HepG2 (cell line): ENCODE measurements at regions not wholly inside any gene's neighbourhood (a gene's known extent, or its start where the extent isn't known, plus 50 kb on each side); places are given as distances from the start of the nearest gene placed in this dataset.

Experiments
- ATAC-seq: fragments of 200-7000 bp; cut with Tn5 transposase; 3 replicates; pipeline ENCODE4 v1.9.1; 2020; ENCODE audit warnings: mild to moderate bottlenecking, moderate library complexity
- BruUV-seq: library from RNA; stranded (reverse); fragments of 400-500 nt; replicated peaks from 2 replicates; lab custom pipeline; 2021; lab: Mats Ljungman, UMichigan
- CTCF ChIA-PET: fragments of 300-600 bp; formaldehyde crosslinking; extraction: SDS; loops from one replicate; lab custom pipeline; 2021; ENCODE audit warnings: low total read pairs, inconsistent platforms, low intra/inter-chr PET ratio; lab: Yijun Ruan, JAX
- POLR2A ChIA-PET: fragments of 350-600 bp; sonication (Branson Sonifier 250); formaldehyde crosslinking; loops from one replicate; lab custom pipeline; 2020; ENCODE audit warnings: antibody characterized with exemption, inconsistent platforms; lab: Yijun Ruan, JAX
- DNase-seq: peaks from one replicate; pipeline ENCODE4 v3.0.0-alpha.2; 2015; ENCODE audit warnings: low spot score
- FAIRE-seq: peaks from 3 replicates; lab custom pipeline; 2011; peaks lifted over from hg19 to GRCh38; lab: Jason Lieb, UNC
- H2AFZ ChIP-seq: one replicate; pipeline ENCODE4 v1.6.1; 2011; ENCODE audit warnings: low read length, inconsistent platforms
- H3K27ac ChIP-seq: fragments of 300-600 bp; 3 replicates; pipeline ENCODE4 v1.8.0; 2011; ENCODE audit warnings: mixed run types, mild to moderate bottlenecking, mixed read lengths, low read length, inconsistent platforms; ENCODE audit not compliant: insufficient read depth; ENCODE audit errors: extremely low read length
- H3K27me3 ChIP-seq, 2 experiments: fragments of 200-600 bp in 1 of 2; 2 replicates in 1 of 2; 3 replicates in 1 of 2; pipeline versions ENCODE4 v1.6.0 to v1.8.0; 2011; ENCODE audit warnings: low read length in 2 of 2, mild to moderate bottlenecking in 2 of 2, moderate library complexity in 2 of 2, inconsistent platforms in 1 of 2; ENCODE audit not compliant: insufficient read depth in 2 of 2, control insufficient read depth in 1 of 2
- H3K36me3 ChIP-seq, 2 experiments: fragments of 200-600 bp in 1 of 2; replicated peaks in 1 of 2; 2 replicates in 1 of 2; 3 replicates in 1 of 2; pipeline versions ENCODE4 v1.5.1 to v1.8.0; 2011; ENCODE audit warnings: low read length in 2 of 2, inconsistent platforms in 1 of 2; ENCODE audit not compliant: insufficient read depth in 2 of 2, control insufficient read depth in 1 of 2
- H3K4me1 ChIP-seq: 2 replicates; pipeline ENCODE4 v1.5.1; 2012; ENCODE audit warnings: low read length, inconsistent platforms; ENCODE audit not compliant: insufficient read depth
- H3K4me2 ChIP-seq: 2 replicates; pipeline ENCODE4 v1.6.0; 2011; ENCODE audit warnings: low read depth, low read length, inconsistent platforms
- H3K4me3 ChIP-seq, 3 experiments: fragments of 200-600 bp in 1 of 3; sonication (generic), shearing (Covaris generic) in 1 of 3; replicated peaks in 1 of 3; 2 replicates each; pipeline ENCODE4 v1.5.1; 2011 to 2016; ENCODE audit warnings: low read length in 3 of 3, inconsistent platforms in 2 of 3, low read depth in 2 of 3, mild to moderate bottlenecking in 2 of 3, control low read depth in 1 of 3, mixed read lengths in 1 of 3; ENCODE audit not compliant: insufficient read depth in 1 of 3
- H3K79me2 ChIP-seq: one replicate; pipeline ENCODE4 v1.6.1; 2011; ENCODE audit warnings: low read length, inconsistent platforms; ENCODE audit not compliant: insufficient read depth
- H3K9ac ChIP-seq: 2 replicates; pipeline ENCODE4 v1.6.0; 2011; ENCODE audit warnings: mild to moderate bottlenecking, low read depth, low read length, inconsistent platforms; ENCODE audit not compliant: insufficient read depth
- H3K9me3 ChIP-seq: 2 replicates; pipeline ENCODE4 v1.5.1; 2012; ENCODE audit warnings: mild to moderate bottlenecking, low read length
- H4K20me1 ChIP-seq: 2 replicates; pipeline ENCODE4 v1.6.0; 2011; ENCODE audit warnings: inconsistent platforms, mild to moderate bottlenecking, low read length, moderate library complexity; ENCODE audit not compliant: insufficient read depth
- ARNT ChIP-seq: fragments of 450-650 bp; IDR thresholded peaks from 2 replicates; pipeline ENCODE4 v1.6.1; 2017
- CEBPB ChIP-seq: IDR thresholded peaks from 2 replicates; pipeline ENCODE4 v1.6.1; 2011; ENCODE audit warnings: low read depth, low read length, improper control_type of control experiment, borderline replicate concordance
- FIP1L1 ChIP-seq: fragments of 200-400 bp; formaldehyde crosslinking; IDR thresholded peaks from 2 replicates; pipeline ENCODE4 v1.6.1; 2018; ENCODE audit warnings: low read depth, mild to moderate bottlenecking, low read length, moderate library complexity, borderline replicate concordance; ENCODE audit not compliant: insufficient read depth
- ZBTB7A ChIP-seq: sonication (generic); formaldehyde crosslinking; IDR thresholded peaks from 2 replicates; pipeline ENCODE4 v1.8.0; 2022; ENCODE audit warnings: mild to moderate bottlenecking, missing genetic modification reagents
- ZNF629 ChIP-seq: sonication (generic); formaldehyde crosslinking; conservative IDR thresholded peaks from 2 replicates; pipeline ENCODE4 v1.5.0; 2020; ENCODE audit warnings: missing genetic modification reagents
- ZNF672 ChIP-seq: sonication (generic); formaldehyde crosslinking; IDR thresholded peaks from 2 replicates; pipeline ENCODE4 v1.8.1; 2022; ENCODE audit warnings: missing genetic modification reagents
- ZSCAN5A ChIP-seq: sonication (generic); formaldehyde crosslinking; IDR thresholded peaks from 2 replicates; pipeline ENCODE4 v1.8.0; 2022; ENCODE audit warnings: mild to moderate bottlenecking, missing genetic modification reagents, borderline replicate concordance
- WGBS: methylation state at CpG from one replicate; pipeline ENCODE4 v1.1.6; 2017; ENCODE audit warnings: low lambda C conversion rate; 5-methylcytosine and 5-hydroxymethylcytosine counted together
- in situ Hi-C: cut with HindIII; loops from 2 replicates; pipeline ENCODE4 v1.10.0; 2017; ENCODE audit warnings: low pct_unique_long_range_greater_than_20kb; ENCODE audit not compliant: extremely low pct_ligation_motif_present
- intact Hi-C: fragments of 100-400 bp; cut with micrococcal nuclease; formaldehyde crosslinking; loops from one replicate; pipeline ENCODE4 v1.10.0; 2022; ENCODE audit not compliant: unreplicated experiment

- ChIA-PET POLR2A (no interaction called here), CTCF (no interaction called here)
- FAIRE-seq (no peak), DNase-seq (no peak), ATAC-seq (no peak)
- intact Hi-C loops, result no loop called here
- Histone ChIP-seq H2AFZ (no peak overlapping the region), H3K4me3 (no peak overlapping the region), H3K9me3 (no peaks in the 10 kb centered on the region), H4K20me1 (no peaks in the 10 kb centered on the region), H3K9ac (no peak overlapping the region), H3K4me2 (no peak overlapping the region), H3K27ac (no peak overlapping the region), H3K27me3 (no peaks in the 10 kb centered on the region), H3K79me2 (no peaks in the 10 kb centered on the region), H3K36me3 (no peaks in the 10 kb centered on the region), H3K4me1 (peaks cover 25% of the 10 kb centered on the region)
- 68% methylated on average over 5 of the region's 5 CpGs for WGBS
- in situ Hi-C loops, result no loop called here
- no TSS peak for BruUV-seq
- no peak for TF ChIP-seq FIP1L1
- TF ChIP-seq ZBTB7A, result no peak
- no peak for TF ChIP-seq ARNT
- no peak for TF ChIP-seq ZNF672 (CRISPR knock-in tag)
- peak; percentile 75; the same call in 1 of the 2 replicates for TF ChIP-seq CEBPB
Observed at GRCh38 chr12:115869604-115870003, 407.9 kb downstream of the MED13L start.

- no peak for FAIRE-seq
- ChIA-PET POLR2A (no interaction called here), CTCF (no interaction called here)
- in situ Hi-C loops (no loop called here), intact Hi-C loops (no loop called here)
- ATAC-seq, result no peak
- Histone ChIP-seq H2AFZ (no peak overlapping the region), H3K9ac (no peak overlapping the region), H3K27me3 (no peaks in the 10 kb centered on the region), H3K79me2 (no peaks in the 10 kb centered on the region), H3K9me3 (no peaks in the 10 kb centered on the region), H3K4me3 (no peak overlapping the region), H3K27ac (no peak overlapping the region), H3K4me2 (no peak overlapping the region), H4K20me1 (no peaks in the 10 kb centered on the region), H3K36me3 (no peaks in the 10 kb centered on the region), H3K4me1 (peaks cover 24% of the 10 kb centered on the region)
- 44% methylated on average over 6 of the region's 6 CpGs for WGBS
- no TSS peak for BruUV-seq
- DNase-seq, result no peak
- TF ChIP-seq ZSCAN5A (no peak), ZNF629 (CRISPR knock-in tag) (peak; percentile 67)
Observed at GRCh38 chr12:115868624-115869023, 408.9 kb downstream of the MED13L start.
